ENCODE measurements at regions not wholly inside any gene's neighbourhood (a gene's known extent, or its start where the extent isn't known, plus 50 kb on each side); places are given as distances from the start of the nearest gene placed in this dataset.
"Not testable (repeated sequence)": the region's sequence is repeated elsewhere in the genome, so short reads cannot be mapped to it uniquely, and the experiment has no call there.

DNA sequence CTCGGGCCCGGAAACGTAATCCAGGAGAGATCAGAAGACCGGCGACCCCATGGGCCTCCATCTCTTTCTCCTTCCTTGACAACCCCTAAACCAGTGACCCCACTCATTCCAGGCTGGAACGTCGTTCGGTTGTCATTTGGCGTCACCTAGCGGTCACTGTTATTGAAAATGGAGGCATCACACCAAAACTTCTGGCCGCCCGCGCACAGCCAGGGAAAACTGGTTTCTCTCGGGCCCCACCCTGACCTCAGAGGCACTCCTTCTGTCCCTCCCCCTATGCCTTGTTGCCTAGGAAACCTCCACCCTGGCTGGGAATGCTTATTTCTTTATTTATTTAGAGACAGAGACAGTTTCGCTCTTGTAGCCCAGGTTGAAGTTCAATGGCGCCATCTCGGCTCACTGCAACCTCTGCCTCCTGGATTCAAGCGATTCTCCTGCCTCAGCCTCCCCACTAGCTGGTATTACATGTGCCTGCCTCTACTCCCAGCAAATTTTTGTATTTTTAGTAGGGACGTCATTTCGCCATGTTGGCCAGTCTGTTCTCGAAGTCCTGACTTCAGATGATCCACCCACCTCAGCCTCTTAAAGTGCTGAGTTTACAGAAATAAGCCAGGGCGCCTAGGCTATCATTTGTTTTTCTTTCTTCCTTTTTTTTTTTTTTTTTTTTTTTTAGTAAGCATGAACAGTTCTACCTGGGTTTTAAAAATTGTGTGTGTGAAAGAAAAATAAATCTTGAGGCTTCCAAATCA lies 2144.1 kb upstream of the TPTE start:
- DNase-seq, result not testable (repeated sequence)

DNA sequence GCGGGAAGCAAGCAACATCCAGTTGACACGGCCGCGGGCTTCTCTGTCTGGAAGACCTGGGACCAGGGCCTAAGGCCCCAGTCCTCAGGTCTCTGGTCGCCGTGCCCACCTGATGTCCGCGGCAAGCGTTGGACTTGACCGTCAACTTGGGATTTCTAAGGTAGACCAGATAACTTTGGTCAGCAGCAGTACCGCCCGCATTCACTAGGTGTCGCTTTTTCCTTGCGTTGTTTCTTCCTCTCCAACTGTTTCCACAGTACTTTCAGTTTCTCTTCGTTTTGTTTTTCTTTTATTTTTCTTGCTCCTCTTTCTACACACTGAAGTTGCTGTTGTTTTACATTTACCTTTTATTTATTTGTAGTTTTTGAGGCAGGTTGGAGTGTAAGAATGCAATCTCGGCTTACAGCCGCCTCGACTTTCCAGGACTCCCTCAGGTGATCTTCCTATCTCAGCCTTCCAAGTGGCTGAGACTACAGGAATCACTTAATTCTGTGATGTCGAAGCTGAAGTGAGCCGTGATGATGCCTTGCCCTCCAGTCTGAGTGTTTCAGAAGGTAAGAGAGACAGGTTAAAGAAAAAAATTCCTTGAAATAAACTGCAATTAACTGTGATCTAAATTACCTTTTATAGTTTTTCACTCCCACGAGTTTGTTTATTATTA lies 2140.8 kb upstream of the TPTE start:
- DNase-seq, result not testable (repeated sequence)

DNA sequence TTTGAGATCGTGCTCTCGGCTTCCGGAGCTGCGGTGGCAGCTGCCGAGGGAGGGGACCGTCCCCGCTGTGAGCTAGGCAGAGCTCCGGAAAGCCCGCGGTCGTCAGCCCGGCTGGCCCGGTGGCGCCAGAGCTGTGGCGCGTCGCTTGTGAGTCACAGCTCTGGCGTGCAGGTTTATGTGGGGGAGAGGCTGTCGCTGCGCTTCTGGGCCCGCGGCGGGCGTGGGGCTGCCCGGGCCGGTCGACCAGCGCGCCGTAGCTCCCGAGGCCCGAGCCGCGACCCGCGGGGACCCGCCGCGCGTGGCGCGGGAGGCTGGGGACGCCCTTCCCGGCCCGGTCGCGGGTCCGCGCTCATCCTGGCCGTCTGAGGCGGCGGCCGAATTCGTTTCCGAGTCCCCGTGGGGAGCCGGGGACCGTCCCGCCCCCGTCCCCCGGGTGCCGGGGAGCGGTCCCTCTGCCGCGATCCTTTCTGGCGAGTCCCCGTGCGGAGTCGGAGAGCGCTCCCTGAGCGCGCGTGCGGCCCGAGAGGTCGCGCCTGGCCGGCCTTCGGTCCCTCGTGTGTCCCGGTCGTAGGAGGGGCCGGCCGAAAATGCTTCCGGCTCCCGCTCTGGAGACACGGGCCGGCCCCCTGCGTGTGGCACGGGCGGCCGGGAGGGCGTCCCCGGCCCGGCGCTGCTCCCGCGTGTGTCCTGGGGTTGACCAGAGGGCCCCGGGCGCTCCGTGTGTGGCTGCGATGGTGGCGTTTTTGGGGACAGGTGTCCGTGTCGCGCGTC lies 2133.0 kb upstream of the TPTE start:
- not testable (repeated sequence) for DNase-seq

DNA sequence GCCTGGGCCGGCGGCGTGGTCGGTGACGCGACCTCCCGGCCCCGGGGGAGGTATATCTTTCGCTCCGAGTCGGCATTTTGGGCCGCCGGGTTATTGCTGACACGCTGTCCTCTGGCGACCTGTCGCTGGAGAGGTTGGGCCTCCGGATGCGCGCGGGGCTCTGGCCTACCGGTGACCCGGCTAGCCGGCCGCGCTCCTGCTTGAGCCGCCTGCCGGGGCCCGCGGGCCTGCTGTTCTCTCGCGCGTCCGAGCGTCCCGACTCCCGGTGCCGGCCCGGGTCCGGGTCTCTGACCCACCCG lies 2132.5 kb upstream of the TPTE start:
- DNase-seq, result not testable (repeated sequence)

DNA sequence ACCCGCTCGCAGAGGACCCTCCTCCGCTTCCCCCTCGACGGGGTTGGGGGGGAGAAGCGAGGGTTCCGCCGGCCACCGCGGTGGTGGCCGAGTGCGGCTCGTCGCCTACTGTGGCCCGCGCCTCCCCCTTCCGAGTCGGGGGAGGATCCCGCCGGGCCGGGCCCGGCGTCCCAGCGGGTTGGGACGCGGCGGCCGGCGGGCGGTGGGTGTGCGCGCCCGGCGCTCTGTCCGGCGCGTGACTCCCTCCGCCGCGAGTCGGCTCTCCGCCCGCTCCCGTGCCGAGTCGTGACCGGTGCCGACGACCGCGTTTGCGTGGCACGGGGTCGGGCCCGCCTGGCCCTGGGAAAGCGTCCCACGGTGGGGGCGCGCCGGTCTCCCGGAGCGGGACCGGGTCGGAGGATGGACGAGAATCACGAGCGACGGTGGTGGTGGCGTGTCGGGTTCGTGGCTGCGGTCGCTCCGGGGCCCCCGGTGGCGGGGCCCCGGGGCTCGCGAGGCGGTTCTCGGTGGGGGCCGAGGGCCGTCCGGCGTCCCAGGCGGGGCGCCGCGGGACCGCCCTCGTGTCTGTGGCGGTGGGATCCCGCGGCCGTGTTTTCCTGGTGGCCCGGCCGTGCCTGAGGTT lies 2130.7 kb upstream of the TPTE start:
- DNase-seq, result not testable (repeated sequence)

DNA sequence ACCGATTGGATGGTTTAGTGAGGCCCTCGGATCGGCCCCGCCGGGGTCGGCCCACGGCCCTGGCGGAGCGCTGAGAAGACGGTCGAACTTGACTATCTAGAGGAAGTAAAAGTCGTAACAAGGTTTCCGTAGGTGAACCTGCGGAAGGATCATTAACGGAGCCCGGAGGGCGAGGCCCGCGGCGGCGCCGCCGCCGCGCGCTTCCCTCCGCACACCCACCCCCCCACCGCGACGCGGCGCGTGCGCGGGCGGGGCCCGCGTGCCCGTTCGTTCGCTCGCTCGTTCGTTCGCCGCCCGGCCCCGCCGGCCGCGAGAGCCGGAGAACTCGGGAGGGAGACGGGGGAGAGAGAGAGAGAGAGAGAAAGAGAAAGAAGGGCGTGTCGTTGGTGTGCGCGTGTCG lies 2127.0 kb upstream of the TPTE start:
- not testable (repeated sequence) for DNase-seq

DNA sequence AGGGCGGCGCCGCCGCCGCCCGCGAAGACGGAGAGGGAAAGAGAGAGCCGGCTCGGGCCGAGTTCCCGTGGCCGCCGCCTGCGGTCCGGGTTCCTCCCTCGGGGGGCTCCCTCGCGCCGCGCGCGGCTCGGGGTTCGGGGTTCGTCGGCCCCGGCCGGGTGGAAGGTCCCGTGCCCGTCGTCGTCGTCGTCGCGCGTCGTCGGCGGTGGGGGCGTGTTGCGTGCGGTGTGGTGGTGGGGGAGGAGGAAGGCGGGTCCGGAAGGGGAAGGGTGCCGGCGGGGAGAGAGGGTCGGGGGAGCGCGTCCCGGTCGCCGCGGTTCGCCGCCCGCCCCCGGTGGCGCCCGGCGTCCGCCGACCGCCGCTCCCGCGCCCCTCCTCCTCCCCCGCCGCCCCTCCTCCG lies 2125.4 kb upstream of the TPTE start:
- not testable (repeated sequence) for DNase-seq

DNA sequence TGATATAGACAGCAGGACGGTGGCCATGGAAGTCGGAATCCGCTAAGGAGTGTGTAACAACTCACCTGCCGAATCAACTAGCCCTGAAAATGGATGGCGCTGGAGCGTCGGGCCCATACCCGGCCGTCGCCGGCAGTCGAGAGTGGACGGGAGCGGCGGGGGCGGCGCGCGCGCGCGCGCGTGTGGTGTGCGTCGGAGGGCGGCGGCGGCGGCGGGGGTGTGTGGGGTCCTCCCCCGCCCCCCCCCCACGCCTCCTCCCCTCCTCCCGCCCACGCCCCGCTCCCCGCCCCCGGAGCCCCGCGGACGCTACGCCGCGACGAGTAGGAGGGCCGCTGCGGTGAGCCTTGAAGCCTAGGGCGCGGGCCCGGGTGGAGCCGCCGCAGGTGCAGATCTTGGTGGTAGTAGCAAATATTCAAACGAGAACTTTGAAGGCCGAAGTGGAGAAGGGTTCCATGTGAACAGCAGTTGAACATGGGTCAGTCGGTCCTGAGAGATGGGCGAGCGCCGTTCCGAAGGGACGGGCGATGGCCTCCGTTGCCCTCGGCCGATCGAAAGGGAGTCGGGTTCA lies 2122.4 kb upstream of the TPTE start:
- not testable (repeated sequence) for DNase-seq

DNA sequence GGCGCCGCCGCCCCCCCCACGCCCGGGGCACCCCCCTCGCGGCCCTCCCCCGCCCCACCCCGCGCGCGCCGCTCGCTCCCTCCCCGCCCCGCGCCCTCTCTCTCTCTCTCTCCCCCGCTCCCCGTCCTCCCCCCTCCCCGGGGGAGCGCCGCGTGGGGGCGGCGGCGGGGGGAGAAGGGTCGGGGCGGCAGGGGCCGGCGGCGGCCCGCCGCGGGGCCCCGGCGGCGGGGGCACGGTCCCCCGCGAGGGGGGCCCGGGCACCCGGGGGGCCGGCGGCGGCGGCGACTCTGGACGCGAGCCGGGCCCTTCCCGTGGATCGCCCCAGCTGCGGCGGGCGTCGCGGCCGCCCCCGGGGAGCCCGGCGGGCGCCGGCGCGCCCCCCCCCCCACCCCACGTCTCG lies 2121.5 kb upstream of the TPTE start:
- not testable (repeated sequence) for DNase-seq

DNA sequence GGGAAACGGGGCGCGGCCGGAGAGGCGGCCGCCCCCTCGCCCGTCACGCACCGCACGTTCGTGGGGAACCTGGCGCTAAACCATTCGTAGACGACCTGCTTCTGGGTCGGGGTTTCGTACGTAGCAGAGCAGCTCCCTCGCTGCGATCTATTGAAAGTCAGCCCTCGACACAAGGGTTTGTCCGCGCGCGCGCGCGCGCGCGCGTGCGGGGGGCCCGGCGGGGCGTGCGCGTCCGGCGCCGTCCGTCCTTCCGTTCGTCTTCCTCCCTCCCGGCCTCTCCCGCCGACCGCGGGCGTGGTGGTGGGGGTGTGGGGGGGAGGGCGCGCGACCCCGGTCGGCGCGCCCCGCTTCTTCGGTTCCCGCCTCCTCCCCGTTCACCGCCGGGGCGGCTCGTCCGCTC lies 2119.6 kb upstream of the TPTE start:
- DNase-seq, result not testable (repeated sequence)

DNA sequence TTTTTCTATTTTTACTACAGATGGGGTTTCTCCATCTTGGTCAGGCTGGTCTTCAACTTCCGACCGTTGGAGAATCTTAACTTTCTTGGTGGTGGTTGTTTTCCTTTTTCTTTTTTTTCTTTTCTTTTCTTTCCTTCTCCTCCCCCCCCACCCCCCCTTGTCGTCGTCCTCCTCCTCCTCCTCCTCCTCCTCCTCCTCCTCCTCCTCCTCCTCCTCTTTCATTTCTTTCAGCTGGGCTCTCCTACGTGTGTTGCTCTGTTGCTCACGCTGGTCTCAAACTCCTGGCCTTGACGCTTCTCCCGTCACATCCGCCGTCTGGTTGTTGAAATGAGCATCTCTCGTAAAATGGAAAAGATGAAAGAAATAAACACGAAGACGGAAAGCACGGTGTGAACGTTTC lies 2115.1 kb upstream of the TPTE start:
- not testable (repeated sequence) for DNase-seq

DNA sequence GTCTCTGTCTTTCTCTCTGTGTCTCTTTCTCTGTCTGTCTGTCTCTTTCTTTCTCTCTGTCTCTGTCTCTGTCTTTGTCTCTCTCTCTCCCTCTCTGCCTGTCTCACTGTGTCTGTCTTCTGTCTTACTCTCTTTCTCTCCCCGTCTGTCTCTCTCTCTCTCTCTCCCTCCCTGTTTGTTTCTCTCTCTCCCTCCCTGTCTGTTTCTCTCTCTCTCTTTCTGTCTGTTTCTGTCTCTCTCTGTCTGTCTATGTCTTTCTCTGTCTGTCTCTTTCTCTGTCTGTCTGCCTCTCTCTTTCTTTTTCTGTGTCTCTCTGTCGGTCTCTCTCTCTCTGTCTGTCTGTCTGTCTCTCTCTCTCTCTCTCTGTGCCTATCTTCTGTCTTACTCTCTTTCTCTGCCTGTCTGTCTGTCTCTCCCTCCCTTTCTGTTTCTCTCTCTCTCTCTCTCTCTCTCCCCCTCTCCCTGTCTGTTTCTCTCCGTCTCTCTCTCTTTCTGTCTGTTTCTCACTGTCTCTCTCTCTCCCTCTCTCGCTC lies 2110.2 kb upstream of the TPTE start:
- DNase-seq, result not testable (repeated sequence)

DNA sequence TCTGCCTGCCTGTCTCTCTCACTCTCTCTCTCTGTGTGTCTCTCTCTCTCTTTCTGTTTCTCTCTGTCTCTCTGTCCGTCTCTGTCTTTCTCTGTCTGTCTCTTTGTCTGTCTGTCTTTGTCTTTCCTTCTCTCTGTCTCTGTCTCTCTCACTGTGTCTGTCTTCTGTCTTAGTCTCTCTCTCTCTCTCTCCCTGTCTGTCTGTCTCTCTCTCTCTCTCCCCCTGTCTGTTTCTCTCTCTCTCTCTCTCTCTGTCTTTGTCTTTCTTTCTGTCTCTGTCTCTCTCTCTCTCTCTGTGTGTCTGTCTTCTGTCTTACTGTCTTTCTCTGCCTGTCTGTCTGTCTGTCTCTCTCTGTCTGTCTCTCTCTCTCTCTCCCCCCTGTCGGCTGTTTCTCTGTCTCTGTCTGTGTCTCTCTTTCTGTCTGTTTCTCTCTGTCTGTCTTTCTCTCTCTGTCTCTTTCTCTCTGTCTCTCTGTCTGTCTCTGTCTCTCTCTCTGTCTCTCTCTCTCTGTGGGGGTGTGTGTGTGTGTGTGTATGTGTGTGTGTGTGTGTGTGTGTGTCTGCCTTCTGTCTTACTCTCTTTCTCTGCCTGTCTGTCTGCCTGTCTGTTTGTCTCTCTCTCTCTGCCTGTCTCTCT lies 2101.3 kb upstream of the TPTE start:
- peak in 1 of 2 experiments; percentile 1 for DNase-seq

DNA sequence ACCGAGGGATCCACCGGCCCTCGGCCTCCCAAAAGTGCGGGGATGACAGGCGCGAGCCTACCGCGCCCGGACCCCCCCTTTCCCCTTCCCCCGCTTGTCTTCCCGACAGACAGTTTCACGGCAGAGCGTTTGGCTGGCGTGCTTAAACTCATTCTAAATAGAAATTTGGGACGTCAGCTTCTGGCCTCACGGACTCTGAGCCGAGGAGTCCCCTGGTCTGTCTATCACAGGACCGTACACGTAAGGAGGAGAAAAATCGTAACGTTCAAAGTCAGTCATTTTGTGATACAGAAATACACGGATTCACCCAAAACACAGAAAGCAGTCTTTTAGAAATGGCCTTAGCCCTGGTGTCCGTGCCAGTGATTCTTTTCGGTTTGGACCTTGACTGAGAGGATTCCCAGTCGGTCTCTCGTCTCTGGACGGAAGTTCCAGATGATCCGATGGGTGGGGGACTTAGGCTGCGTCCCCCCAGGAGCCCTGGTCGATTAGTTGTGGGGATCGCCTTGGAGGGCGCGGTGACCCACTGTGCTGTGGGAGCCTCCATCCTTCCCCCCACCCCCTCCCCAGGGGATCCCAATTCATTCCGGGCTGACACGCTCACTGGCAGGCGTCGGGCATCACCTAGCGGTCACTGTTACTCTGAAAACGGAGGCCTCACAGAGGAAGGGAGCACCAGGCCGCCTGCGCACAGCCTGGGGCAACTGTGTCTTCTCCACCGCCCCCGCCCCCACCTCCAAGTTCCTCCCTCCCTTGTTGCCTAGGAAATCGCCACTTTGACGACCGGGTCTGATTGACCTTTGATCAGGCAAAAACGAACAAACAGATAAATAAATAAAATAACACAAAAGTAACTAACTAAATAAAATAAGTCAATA lies 2093.4 kb upstream of the TPTE start:
- DNase-seq, result not testable (repeated sequence)

DNA sequence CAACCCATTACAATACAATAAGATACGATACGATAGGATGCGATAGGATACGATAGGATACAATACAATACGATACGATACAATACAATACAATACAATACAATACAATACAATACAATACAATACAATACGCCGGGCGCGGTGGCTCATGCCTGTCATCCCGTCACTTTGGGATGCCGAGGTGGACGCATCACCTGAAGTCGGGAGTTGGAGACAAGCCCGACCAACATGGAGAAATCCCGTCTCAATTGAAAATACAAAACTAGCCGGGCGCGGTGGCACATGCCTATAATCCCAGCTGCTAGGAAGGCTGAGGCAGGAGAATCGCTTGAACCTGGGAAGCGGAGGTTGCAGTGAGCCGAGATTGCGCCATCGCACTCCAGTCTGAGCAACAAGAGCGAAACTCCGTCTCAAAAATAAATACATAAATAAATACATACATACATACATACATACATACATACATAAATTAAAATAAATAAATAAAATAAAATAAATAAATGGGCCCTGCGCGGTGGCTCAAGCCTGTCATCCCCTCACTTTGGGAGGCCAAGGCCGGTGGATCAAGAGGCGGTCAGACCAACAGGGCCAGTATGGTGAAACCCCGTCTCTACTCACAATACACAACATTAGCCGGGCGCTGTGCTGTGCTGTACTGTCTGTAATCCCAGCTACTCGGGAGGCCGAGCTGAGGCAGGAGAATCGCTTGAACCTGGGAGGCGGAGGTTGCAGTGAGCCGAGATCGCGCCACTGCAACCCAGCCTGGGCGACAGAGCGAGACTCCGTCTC lies 2092.5 kb upstream of the TPTE start:
- not testable (repeated sequence) for DNase-seq

DNA sequence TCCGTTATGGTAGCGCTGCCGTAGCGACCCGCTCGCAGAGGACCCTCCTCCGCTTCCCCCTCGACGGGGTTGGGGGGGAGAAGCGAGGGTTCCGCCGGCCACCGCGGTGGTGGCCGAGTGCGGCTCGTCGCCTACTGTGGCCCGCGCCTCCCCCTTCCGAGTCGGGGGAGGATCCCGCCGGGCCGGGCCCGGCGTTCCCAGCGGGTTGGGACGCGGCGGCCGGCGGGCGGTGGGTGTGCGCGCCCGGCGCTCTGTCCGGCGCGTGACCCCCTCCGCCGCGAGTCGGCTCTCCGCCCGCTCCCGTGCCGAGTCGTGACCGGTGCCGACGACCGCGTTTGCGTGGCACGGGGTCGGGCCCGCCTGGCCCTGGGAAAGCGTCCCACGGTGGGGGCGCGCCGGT lies 2086.7 kb upstream of the TPTE start:
- DNase-seq, result not testable (repeated sequence)

DNA sequence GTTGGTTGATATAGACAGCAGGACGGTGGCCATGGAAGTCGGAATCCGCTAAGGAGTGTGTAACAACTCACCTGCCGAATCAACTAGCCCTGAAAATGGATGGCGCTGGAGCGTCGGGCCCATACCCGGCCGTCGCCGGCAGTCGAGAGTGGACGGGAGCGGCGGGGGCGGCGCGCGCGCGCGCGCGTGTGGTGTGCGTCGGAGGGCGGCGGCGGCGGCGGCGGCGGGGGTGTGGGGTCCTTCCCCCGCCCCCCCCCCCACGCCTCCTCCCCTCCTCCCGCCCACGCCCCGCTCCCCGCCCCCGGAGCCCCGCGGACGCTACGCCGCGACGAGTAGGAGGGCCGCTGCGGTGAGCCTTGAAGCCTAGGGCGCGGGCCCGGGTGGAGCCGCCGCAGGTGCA lies 2078.3 kb upstream of the TPTE start:
- DNase-seq, result not testable (repeated sequence)

DNA sequence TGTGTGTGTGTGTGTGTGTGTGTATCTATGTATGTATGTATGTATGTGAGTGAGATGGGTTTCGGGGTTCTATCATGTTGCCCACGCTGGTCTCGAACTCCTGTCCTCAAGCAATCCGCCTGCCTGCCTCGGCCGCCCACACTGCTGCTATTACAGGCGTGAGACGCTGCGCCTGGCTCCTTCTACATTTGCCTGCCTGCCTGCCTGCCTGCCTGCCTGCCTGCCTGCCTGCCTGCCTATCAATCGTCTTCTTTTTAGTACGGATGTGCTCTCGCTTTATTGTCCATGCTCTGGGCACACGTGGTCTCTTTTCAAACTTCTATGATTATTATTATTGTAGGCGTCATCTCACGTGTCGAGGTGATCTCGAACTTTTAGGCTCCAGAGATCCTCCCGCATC lies 2071.6 kb upstream of the TPTE start:
- DNase-seq, result not testable (repeated sequence)

DNA sequence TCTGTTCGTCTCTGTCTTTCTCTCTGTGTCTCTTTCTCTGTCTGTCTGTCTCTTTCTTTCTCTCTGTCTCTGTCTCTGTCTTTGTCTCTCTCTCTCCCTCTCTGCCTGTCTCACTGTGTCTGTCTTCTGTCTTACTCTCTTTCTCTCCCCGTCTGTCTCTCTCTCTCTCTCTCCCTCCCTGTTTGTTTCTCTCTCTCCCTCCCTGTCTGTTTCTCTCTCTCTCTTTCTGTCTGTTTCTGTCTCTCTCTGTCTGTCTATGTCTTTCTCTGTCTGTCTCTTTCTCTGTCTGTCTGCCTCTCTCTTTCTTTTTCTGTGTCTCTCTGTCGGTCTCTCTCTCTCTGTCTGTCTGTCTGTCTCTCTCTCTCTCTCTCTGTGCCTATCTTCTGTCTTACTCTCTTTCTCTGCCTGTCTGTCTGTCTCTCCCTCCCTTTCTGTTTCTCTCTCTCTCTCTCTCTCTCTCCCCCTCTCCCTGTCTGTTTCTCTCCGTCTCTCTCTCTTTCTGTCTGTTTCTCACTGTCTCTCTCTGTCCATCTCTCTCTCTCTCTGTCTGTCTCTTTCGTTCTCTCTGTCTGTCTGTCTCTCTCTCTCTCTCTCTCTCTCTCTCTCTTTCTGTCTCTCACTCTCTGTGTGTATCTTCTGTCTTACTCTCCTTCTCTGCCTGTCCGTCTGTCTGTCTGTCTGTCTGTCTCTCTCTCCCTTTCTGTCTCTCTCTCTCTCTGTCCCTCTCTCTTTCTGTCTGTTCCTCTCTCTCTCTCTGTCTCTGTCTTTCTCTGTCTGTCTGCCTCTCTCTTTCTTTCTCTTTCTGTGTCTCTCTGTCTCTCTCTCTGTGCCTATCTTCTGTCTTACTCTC lies 2065.9 kb upstream of the TPTE start:
- not testable (repeated sequence) for DNase-seq

All from activated CD4-positive, alpha-beta T cell treated with anti-CD3 and anti-CD28 coated beads, Interleukin-2, amount 50 U/mL, for 48 hours (primary cell).